Ishikawa (cell line): ENCODE measurements at regions not wholly inside any gene's neighbourhood (a gene's known extent, or its start where the extent isn't known, plus 50 kb on each side); places are given as distances from the start of the nearest gene placed in this dataset.

Source experiments
- CEBPB ChIP-seq: IDR thresholded peaks from 2 replicates; pipeline ENCODE4 v1.6.1; 2012
- CREB1 ChIP-seq: IDR thresholded peaks from 2 replicates; pipeline ENCODE4 v1.6.1; 2012; ENCODE audit warnings: low read depth
- EGR1 ChIP-seq: IDR thresholded peaks from 2 replicates; pipeline ENCODE4 v1.6.1; 2012
- EP300 ChIP-seq: IDR thresholded peaks from 2 replicates; pipeline ENCODE4 v1.6.1; 2012; ENCODE audit warnings: borderline replicate concordance
- FOXM1 ChIP-seq: IDR thresholded peaks from 2 replicates; pipeline ENCODE4 v1.6.1; 2012; ENCODE audit warnings: low read depth, borderline replicate concordance
- MAX ChIP-seq: IDR thresholded peaks from 2 replicates; pipeline ENCODE4 v1.6.1; 2012
- NFIC ChIP-seq: IDR thresholded peaks from 2 replicates; pipeline ENCODE4 v1.6.1; 2012
- RAD21 ChIP-seq: IDR thresholded peaks from 2 replicates; pipeline ENCODE4 v1.6.1; 2012; ENCODE audit warnings: low read depth
- REST ChIP-seq: IDR thresholded peaks from 2 replicates; pipeline ENCODE4 v1.6.1; 2012; ENCODE audit warnings: low read depth, mild to moderate bottlenecking
- TAF1 ChIP-seq: IDR thresholded peaks from 2 replicates; pipeline ENCODE4 v1.6.1; 2012; ENCODE audit warnings: low read depth, mild to moderate bottlenecking
- TCF12 ChIP-seq: IDR thresholded peaks from 2 replicates; pipeline ENCODE4 v1.6.1; 2012; ENCODE audit warnings: low read depth
- TEAD4 ChIP-seq: IDR thresholded peaks from 2 replicates; pipeline ENCODE4 v1.6.1; 2012
- YY1 ChIP-seq: IDR thresholded peaks from 2 replicates; pipeline ENCODE4 v1.6.1; 2012; ENCODE audit warnings: low read depth
- ZBTB7A ChIP-seq: IDR thresholded peaks from 2 replicates; pipeline ENCODE4 v1.6.1; 2012; ENCODE audit warnings: low read depth
- TF ChIP-seq, protein P1 (sequence below): IDR thresholded peaks from 2 replicates; pipeline ENCODE4 v1.6.1; 2012

DNA sequence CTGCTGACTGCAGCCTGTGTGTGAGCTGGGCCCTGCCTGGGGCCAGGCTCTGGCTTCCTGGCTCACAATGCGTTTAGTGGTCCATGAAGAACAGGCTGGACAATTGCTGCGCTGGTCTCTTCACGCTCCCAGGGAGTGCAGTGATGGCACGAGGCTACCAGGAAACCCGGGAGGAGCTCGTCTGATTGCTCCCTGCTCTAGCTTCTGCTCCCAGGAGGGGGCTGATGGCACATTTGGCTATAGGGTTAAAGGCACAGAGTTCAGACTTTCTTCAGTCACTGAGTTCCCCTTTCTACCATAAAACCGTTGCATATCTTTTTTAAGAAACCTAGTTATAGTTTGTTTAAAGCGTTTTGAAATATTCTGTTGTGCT lies 60.1 kb downstream of the KCNF1 start:
- TF ChIP-seq NFIC (no peak), REST (no peak), CEBPB (no peak), YY1 (no peak), FOXM1 (no peak), TEAD4 (no peak), EP300 (no peak), TCF12 (no peak), ZBTB7A (no peak), TAF1 (no peak), EGR1 (no peak), MAX (no peak), CREB1 (no peak), RAD21 (no peak)
- TF ChIP-seq, protein P1, sequence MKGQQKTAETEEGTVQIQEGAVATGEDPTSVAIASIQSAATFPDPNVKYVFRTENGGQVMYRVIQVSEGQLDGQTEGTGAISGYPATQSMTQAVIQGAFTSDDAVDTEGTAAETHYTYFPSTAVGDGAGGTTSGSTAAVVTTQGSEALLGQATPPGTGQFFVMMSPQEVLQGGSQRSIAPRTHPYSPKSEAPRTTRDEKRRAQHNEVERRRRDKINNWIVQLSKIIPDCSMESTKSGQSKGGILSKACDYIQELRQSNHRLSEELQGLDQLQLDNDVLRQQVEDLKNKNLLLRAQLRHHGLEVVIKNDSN, result no peak

DNA sequence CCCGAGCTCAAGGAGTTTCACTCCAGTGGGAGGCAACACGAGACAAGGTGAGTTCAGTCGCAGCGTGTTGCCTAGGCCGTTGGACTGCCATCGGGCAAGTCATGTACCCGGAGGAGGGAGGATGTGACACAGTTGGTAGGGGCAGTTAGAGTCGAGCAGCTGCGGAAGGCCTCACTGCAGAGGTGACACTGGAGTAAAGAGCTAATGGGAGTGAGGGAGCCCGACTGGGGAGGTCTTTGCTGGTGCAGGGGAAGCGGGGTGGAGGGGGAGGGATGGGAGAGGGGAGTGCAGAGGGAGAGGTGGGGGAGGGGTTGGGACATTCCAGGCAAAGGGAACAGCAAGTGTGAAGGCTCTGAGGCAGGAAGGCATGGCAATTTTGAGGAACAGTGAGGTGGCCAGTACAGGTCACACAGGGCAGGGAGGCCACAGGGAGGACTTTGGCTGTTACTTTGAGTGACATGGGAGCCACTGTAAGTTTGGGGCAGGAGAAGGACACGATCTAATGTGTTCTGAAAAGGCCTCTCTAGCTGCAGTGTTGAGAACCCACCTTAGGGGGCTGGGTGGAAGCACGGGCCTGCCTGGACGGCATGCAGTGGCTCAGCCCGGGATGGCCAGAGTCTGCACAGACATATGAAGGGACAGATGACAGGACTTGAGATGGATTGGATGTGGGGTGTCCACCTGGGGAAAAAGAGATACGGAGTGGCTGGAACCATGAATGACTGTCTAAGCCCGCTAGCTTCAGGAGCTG lies 61.1 kb downstream of the KCNF1 start:
- TF ChIP-seq TEAD4 (no peak), TAF1 (no peak), CREB1 (no peak), EP300 (no peak), FOXM1 (no peak)
- TF ChIP-seq, protein P1, result no peak

DNA sequence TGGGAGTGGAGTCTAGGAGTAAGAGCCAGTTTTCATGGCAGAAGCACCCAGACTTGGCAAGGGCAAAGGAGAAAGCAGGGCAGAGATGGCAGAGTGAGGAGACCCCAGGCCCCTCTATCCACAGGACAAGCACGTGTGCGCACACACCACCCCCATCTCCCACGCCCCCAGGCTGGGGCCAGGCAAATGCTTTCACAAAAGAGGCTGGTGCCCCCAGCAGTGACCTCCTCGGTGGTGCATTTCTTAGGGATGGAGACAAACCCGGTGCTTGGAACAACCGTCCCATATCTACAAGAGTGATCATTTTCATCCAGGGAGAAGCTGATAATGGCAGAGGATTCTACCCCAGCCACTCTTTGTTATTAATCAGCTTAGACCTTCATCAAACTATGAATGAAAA lies 62.0 kb downstream of the KCNF1 start:
- TF ChIP-seq CREB1 (no peak), EP300 (no peak), CEBPB (no peak), REST (no peak), TCF12 (no peak), NFIC (no peak), TAF1 (no peak), MAX (no peak), FOXM1 (no peak), RAD21 (no peak), YY1 (no peak), TEAD4 (no peak), ZBTB7A (no peak), EGR1 (no peak)
- TF ChIP-seq, protein P1, result no peak

- TF ChIP-seq RAD21, result no peak
- TF ChIP-seq EGR1, result no peak
- TF ChIP-seq NFIC, result no peak
- TF ChIP-seq ZBTB7A, result no peak
- TF ChIP-seq FOXM1, result no peak
- no peak for TF ChIP-seq CREB1
- no peak for TF ChIP-seq EP300
- TF ChIP-seq MAX, result no peak
- no peak for TF ChIP-seq TCF12
- TF ChIP-seq TEAD4, result no peak
- TF ChIP-seq REST, result no peak
Measured at GRCh38 chr2:10977003-10977402, 65.3 kb downstream of the KCNF1 start.
